HG03575 (cell line): ENCODE measurements at regions not wholly inside any gene's neighbourhood (a gene's known extent, or its start where the extent isn't known, plus 50 kb on each side); places are given as distances from the start of the nearest gene placed in this dataset.

Experiments used
- ATAC-seq: cut with Tn5 transposase; IDR thresholded peaks from one replicate; pipeline ENCODE4 v1.9.1; 2021; ENCODE audit not compliant: unreplicated experiment, insufficient number of reproducible peaks, low FRiP score; ENCODE audit errors: extremely low read depth

DNA sequence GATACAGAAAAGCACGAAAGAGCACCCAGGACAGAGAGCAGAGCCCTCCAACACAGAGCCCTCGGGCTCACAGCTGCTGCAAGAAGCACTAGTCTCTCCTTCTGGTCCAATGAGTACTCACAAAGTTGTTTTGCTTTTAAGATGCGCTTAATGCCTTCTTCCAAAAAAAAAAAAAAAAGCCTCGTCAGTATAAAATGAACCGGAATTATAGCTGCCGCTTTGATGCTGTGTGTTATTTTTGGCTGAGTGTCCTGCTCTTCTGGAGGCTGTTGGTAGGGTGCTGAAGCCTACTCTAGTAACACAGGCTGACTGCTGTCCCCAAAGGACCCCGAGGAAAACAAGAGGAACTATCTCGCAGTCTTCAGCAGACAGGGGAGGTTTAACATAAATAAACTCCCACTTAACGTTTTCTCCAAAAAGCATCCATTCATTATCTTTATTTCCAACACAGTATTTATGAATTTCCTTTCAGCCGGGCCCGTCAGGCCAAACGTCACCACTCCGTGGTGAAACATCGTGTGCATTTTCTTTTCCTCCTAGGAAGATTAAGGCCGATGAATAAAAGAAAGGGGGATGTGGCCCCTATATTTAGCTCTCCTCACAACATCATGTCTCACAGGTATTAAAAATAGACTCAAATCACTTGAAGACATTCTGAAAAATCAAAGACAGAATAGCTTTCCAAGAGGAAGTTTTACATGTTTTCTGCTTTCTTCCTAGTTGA is 213.7 kb upstream of the PPARGC1A start:
- no peak for ATAC-seq

DNA sequence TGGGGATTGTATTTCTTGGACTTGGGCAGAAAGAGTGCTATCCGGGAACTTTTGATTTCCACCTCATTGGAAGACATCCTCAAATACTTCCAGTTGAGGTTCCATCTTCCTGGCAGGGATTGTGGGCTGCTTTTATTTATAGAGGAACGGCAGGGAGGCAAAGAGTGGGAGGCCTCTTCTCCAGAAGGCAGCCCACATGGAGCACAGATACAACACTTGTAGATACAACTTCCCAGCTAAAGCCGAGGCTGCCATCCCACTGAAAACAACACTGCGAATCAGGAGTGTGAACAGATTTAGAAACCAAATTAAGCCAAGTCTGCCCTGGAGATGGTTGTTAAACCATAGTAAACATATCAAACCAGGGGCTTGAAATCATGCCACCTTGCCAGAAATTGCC is 212.8 kb upstream of the PPARGC1A start:
- ATAC-seq = no peak

DNA sequence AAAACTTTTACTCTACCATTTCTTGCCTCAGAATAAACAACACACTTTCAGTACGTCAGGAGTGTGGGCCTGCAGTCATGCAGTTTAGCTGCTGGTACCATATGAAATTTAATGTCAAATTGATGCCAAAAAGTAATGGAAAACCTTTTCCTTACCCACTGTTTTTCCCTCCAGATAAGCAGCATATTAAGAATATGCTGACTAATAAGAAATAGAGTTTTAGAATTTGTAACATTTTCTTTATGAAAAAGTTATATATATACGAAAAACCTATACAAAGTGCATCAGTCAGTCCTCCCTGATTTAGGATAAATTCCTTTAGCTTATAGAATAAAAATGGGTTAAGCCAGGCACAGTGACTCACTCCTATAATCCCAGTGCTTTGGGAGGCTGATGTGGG is 206.8 kb upstream of the PPARGC1A start:
- ATAC-seq = no peak

DNA sequence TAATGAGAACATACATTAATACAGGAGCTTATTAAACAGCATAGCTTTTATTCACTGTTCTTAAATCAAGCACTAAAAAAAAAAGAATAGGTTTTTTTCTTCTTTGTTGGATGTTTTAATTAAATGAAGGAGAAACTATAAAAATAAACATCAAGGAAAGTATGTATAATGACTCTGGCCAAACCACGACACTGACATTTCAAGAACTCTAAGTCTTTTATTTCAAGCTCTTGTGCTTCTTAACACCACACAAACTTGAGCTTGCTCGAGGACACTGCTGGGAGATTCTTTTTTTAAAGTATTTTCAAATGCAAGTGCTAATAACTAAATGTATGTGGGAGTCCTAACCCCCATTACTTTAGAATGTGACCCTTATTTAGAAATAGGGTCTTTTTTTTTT is 204.9 kb upstream of the PPARGC1A start:
- ATAC-seq = no peak

DNA sequence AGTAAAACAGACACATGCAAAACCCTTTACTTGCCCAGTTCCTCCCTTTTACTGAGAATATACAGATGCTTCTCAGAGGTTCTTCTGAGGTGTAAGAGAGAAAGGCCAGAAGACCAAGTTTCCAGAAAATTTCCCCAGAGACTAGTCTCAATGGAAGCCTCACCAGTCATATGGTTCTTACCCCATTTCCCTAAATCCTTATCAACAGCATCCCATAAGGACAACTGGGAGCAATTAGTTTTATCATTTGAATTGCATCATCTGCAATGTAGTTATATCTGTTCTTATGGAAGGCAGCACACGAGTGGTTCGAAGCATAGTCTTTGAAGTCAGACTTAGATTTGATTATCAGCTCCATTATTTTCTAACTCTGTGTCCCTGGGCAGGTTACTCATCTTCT is 203.6 kb upstream of the PPARGC1A start:
- no peak for ATAC-seq

DNA sequence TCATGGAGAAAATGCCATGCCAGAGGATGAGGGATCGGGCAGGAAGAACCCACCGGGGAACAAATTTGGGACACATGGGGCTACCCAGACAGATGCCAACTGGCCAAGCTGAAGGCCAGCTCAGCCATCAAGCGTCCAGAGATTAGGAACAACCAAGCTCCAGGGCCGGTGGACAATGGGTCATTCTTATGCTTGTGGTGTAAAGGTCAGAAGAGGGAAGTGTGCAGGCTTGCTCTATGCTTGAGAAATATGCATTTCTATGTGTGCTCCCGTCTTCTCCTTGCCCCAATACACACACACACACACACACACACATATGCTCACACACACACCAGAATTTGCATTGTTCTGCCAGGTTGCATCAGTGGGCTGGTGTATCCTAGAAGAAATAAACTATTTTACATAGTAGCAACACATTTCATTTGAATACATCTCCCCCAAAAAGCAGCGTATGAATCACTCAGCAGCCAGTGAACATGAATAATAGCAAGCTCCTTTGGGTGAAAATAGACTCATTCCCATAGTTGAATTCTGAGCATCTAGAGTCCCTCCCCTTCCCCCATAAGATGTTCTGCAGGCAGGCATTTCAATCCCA is 201.9 kb upstream of the PPARGC1A start:
- no peak for ATAC-seq

DNA sequence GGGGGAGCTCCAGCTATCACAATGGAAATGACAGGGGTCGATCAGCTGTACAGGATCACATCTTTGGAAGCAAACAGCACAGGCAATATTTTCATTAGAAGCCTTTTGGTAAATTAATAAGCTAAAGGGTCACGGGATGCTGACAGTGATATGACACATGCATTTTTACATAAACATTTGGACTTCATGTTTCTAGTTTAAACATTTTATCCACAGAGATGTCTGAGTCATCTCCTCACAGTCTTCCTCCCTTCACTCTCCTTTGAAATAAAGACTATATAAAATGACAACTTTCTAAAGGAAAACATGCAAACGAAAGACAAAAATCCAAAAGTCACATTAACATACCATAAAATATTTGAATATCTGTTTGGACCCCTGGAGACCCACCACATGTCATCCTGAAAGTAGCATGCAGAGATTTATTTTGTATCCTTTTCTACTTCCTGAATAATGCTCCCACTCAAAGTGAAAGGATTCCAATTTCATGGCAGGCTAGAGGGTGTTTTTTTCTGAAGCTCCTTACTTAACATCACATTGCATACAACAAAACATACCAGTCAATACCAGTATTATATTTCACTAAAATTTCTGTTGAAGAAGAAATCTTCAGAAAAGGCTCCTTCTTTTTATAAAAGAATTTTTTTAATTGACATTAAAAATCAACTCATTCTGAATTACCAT is 200.1 kb upstream of the PPARGC1A start:
- ATAC-seq = no peak

- ATAC-seq = no peak
These were observed 191.0 kb upstream of the PPARGC1A start for GRCh38 chr4:24080871-24081270.

DNA sequence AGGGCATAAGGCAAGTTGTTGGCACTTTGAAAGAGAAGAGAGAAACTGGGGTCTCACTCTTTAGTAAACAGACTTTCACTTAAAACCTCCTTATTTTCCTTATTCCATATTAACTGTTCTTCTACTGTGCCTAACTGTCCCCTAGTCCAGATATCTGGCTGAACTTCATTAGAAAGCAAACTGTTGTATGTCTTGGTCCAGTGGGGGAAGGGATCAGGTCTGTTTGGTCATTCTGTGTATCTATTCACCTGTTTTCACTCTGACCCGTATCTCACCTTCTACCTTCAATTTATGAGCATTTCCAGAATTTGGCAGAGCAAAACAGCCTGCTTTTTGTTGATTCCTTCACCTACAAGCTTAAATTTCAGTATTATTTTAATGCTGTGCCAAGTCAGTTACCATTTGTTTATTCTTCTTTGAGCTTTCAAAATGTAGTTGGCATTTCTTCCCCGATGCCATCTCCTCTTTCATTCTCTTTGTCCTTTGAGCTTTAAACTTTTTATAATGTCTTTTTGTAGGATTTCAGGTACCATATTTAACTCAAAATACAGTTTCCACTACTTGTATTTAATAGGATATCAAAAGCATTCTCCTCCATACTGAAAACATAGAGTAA is 188.6 kb upstream of the PPARGC1A start:
- ATAC-seq = no peak

- no peak for ATAC-seq
These were observed 187.0 kb upstream of the PPARGC1A start for GRCh38 chr4:24076811-24077210.

DNA sequence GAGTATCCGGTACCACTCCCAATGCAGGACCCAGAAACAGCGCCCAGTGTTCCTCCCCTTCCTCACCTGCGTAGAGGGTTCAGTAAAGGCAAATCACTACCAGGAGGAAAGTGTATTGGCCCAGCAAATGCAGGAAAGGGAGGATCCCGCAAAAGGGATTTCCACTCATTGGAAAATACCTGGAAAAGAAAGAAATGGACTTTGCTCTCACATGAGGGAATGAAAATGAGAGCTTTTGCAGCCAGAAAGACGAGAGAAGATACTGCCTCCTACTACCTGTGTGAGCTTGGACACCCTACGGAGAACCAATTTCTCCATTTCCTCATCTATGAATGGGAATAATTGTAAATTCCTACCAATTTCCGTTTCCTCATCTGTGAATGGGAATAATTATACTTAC is 184.1 kb upstream of the PPARGC1A start:
- ATAC-seq = no peak

DNA sequence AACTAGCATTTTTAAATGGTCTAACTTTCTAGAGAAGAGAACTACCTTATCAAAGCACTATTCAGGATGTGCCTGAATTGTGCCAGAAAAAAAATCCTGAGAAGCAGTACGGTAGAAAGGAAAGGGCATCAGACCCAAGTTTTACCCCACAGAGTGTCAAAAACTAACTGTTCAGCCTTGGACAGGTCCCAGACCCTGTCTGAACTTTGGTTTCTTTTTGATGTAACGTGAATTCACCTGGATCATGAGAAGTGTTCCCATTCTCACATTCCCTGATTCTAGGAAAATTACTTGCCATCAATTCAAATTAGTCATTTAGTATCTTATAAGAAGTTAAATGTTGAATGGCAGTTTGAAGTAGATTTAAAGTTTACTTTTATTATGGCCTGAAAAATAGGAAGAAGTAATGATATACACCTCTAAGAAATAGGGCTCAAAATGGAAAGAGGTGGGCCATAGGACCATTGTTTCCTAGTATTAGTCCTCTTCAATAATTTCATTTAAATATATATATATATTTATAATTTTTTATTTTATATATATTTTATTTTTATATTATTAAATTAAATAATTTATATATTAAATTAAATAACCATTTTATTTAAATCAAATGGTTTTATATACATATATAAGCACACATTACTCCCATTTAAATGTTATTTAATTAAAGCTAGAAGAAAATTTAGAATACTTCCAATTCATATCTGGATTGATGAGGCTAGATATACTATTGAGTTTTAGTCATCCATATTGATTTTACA is 181.9 kb upstream of the PPARGC1A start:
- no peak for ATAC-seq

DNA sequence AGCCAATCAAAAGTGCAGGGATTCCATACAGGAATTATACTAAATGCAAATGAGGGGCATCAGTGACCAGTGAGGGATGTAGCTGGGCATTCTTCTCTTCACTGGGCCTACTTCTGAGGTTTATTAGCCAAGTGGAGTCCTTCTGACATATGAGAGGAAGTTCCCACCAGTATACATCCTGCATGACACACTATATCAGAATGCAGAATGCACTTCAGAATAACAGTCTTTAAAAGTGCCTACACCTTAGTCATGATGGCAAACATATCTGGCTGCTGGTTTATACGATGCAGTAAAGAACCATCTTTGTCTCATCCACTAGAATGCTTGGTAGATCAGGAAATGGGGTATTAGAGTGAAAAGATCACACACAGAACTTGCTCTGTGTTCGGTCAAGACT is 180.3 kb upstream of the PPARGC1A start:
- no peak for ATAC-seq

- ATAC-seq = no peak
These were observed 177.7 kb upstream of the PPARGC1A start for GRCh38 chr4:24067367-24068193.

- no peak for ATAC-seq
These were observed 176.1 kb upstream of the PPARGC1A start for GRCh38 chr4:24065974-24066373.

GRCh38 chr4:24063731-24064130 is 173.9 kb upstream of the PPARGC1A start:
- ATAC-seq = no peak

- ATAC-seq = no peak
These were observed 171.1 kb upstream of the PPARGC1A start for GRCh38 chr4:24060932-24061331.

GRCh38 chr4:24059839-24060238 is 170.0 kb upstream of the PPARGC1A start:
- ATAC-seq = no peak
